HCT116 (cell line): ENCODE measurements at regions not wholly inside any gene's neighbourhood (a gene's known extent, or its start where the extent isn't known, plus 50 kb on each side); places are given as distances from the start of the nearest gene placed in this dataset.

Source experiments
- ATF3 ChIP-seq: IDR thresholded peaks from 2 replicates; pipeline ENCODE4 v1.6.1; 2012
- CEBPB ChIP-seq: IDR thresholded peaks from 2 replicates; pipeline ENCODE4 v1.6.1; 2012; ENCODE audit warnings: low read depth
- EZH2 ChIP-seq: fragments of 200-600 bp; sonication (generic); IDR thresholded peaks from 2 replicates; pipeline ENCODE4 v1.6.1; 2017; ENCODE audit warnings: antibody characterized with exemption, mixed run types
- EZH2phosphoT487 ChIP-seq: fragments of 200-600 bp; IDR thresholded peaks from 2 replicates; pipeline ENCODE4 v1.6.1; 2018; ENCODE audit warnings: antibody characterized with exemption, borderline replicate concordance
- POLR2AphosphoS5 ChIP-seq: IDR thresholded peaks from 2 replicates; pipeline ENCODE4 v1.6.1; 2011; ENCODE audit warnings: mild to moderate bottlenecking, low read depth, low read length, moderate library complexity
- SIN3A ChIP-seq: IDR thresholded peaks from 2 replicates; pipeline ENCODE4 v1.6.1; 2012; ENCODE audit warnings: low read depth
- ZNF274 ChIP-seq: fragments of 200-500 bp; sonication (Bioruptor generic); IDR thresholded peaks from 2 replicates; pipeline ENCODE4 v1.6.1; 2014; ENCODE audit warnings: mild to moderate bottlenecking, low read depth, low read length, inconsistent platforms

- TF ChIP-seq ZNF274 (no peak), CEBPB (no peak), EZH2 (no peak), SIN3A (no peak), ATF3 (no peak), POLR2AphosphoS5 (no peak), EZH2phosphoT487 (no peak)
Observed at GRCh38 chr13:70755456-70755855, 647.2 kb upstream of the KLHL1 start.
